GM12891 (cell line): ENCODE measurements at regions not wholly inside any gene's neighbourhood (a gene's known extent, or its start where the extent isn't known, plus 50 kb on each side); places are given as distances from the start of the nearest gene placed in this dataset.

Experiments
- DNase-seq: peaks from one replicate; pipeline ENCODE4 v3.0.0; 2011; ENCODE audit warnings: low spot score; ENCODE audit not compliant: insufficient read length
- FAIRE-seq: peaks from 2 replicates; lab custom pipeline; 2011; peaks lifted over from hg19 to GRCh38; lab: Jason Lieb, UNC
- PAX5 ChIP-seq: IDR thresholded peaks from 2 replicates; pipeline ENCODE4 v1.6.1; 2011; ENCODE audit warnings: low read length, moderate library complexity, mild to moderate bottlenecking; ENCODE audit not compliant: insufficient read depth, severe bottlenecking
- POLR2A ChIP-seq: IDR thresholded peaks from 2 replicates; pipeline ENCODE4 v1.6.1; 2011; ENCODE audit warnings: low read depth, low read length, control low read depth
- POLR2AphosphoS5 ChIP-seq: IDR thresholded peaks from 2 replicates; pipeline ENCODE4 v1.6.1; 2011; ENCODE audit warnings: low read depth, low read length, control low read depth
- POU2F2 ChIP-seq: IDR thresholded peaks from 2 replicates; pipeline ENCODE4 v1.6.1; 2011; ENCODE audit warnings: low read depth, mild to moderate bottlenecking, control low read depth, low read length, moderate library complexity
- SPI1 ChIP-seq: IDR thresholded peaks from 2 replicates; pipeline ENCODE4 v1.6.1; 2011; ENCODE audit warnings: low read depth, low read length, control low read depth
- TAF1 ChIP-seq: IDR thresholded peaks from 2 replicates; pipeline ENCODE4 v1.6.1; 2011; ENCODE audit warnings: low read depth, low read length, control low read depth

GRCh38 chr10:124224331-124225028 lies 131.1 kb upstream of the CHST15 start:
- TF ChIP-seq PAX5, result no peak
- no peak for TF ChIP-seq POLR2A
- TF ChIP-seq POU2F2, result no peak
- TF ChIP-seq POLR2AphosphoS5, result no peak
- FAIRE-seq, result no peak
- no peak for DNase-seq

DNA sequence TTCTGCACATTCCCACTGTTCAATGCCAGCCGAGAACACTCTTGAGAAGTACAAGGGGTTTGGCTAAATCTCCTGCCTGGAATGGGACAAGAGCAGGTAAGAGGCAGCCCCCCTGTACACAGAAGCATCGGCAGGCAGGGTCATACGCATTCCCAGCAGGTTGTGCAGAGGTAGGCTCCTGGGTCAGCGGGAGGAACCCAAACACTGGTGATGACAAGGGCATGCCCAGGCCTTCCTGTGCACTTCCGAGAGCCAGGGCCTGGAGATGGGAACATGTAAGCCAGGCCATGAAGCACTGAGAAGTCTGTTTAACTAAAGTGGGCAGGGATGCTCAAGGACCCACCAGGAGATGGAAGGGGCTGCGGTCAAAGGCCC lies 130.3 kb upstream of the CHST15 start:
- no peak for FAIRE-seq
- no peak for DNase-seq
- TF ChIP-seq POLR2A, result no peak
- TF ChIP-seq TAF1, result no peak
- TF ChIP-seq POU2F2, result no peak
- no peak for TF ChIP-seq POLR2AphosphoS5
- TF ChIP-seq PAX5, result no peak
- TF ChIP-seq SPI1, result no peak

GRCh38 chr10:124222988-124223710 lies 129.8 kb upstream of the CHST15 start:
- no peak for DNase-seq
- no peak for FAIRE-seq
- TF ChIP-seq POU2F2, result no peak
- TF ChIP-seq PAX5, result no peak
- no peak for TF ChIP-seq POLR2A
- TF ChIP-seq POLR2AphosphoS5, result no peak

DNA sequence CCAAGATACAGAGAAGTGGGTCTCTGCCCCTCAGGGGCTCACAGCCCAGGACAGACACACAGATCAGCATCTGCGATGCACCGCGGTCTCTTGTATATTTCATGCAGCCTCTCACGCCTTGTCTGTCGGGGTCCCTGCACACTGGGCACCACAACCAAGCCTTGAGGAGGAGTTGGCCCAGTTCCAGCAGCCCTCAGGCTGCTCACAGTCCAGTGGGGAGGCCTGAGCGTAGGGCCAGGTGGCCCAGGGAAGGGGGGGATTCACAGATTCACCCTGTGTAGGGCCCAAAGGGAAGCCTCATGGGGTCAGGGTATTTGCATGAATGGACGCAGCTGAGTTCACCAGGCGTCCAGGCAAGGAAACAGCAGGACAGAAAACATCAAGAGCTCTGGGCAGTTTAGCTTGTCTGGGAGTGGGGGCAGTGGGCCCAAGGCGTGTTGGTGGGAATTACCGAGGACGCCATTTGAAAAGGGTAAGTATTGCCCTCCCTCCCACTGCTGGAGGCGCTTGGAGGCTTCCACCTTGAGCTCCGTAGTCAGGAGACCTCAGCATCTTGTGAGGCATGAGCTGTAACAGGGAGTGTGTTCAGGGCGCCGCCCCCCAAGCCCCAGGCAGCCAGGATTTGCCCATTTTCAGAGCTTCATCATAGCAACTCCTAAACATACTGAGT lies 129.1 kb upstream of the CHST15 start:
- FAIRE-seq (no peak), DNase-seq (no peak)
- no peak for TF ChIP-seq POLR2A
- no peak for TF ChIP-seq SPI1
- TF ChIP-seq TAF1, result no peak
- no peak for TF ChIP-seq POLR2AphosphoS5
- TF ChIP-seq POU2F2, result no peak
- no peak for TF ChIP-seq PAX5

GRCh38 chr10:124221356-124222317 lies 128.2 kb upstream of the CHST15 start:
- DNase-seq (peak; percentile 53), FAIRE-seq (no peak)
- TF ChIP-seq POLR2AphosphoS5, result no peak
- TF ChIP-seq SPI1, result peak; percentile 34; the same call in 1 of the 2 replicates
- TF ChIP-seq POU2F2, result no peak

DNA sequence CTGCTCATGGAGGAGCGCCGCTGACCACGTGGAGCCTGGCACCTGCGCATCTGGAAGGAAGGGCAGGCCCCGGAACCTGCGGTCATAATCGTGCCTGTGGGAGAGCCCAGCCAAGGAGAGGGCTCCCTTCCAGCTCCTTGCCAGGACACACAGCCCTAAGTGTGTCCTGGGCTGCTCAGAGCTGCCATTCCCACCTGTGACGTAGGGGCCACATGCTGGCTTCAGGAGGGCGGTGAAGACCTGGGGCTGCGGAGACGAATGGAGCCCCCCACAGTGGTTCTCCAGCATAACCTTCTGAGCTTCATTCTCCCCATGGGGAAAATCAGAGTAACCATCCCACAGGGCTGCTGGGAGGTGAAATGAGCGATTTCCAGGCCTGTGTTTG lies 127.6 kb upstream of the CHST15 start:
- no peak for DNase-seq
- no peak for FAIRE-seq
- TF ChIP-seq SPI1, result no peak
- no peak for TF ChIP-seq PAX5
- no peak for TF ChIP-seq POLR2AphosphoS5
- no peak for TF ChIP-seq POLR2A
- TF ChIP-seq POU2F2, result no peak
- no peak for TF ChIP-seq TAF1

- FAIRE-seq, result no peak
- no peak for TF ChIP-seq POU2F2
- TF ChIP-seq POLR2A, result no peak
- TF ChIP-seq POLR2AphosphoS5, result no peak
- TF ChIP-seq SPI1, result no peak
- TF ChIP-seq PAX5, result no peak
- no peak for TF ChIP-seq TAF1
- DNase-seq, result no peak
Measured at GRCh38 chr10:124220547-124220946, 127.1 kb upstream of the CHST15 start.

GRCh38 chr10:124219655-124220054 lies 126.3 kb upstream of the CHST15 start:
- DNase-seq (no peak), FAIRE-seq (no peak)
- TF ChIP-seq PAX5 (no peak), POLR2A (no peak), POU2F2 (no peak), TAF1 (no peak), POLR2AphosphoS5 (no peak), SPI1 (no peak)

- TF ChIP-seq PAX5 (no peak), POLR2AphosphoS5 (no peak), POU2F2 (no peak), SPI1 (no peak), POLR2A (no peak), TAF1 (no peak)
- DNase-seq (no peak), FAIRE-seq (no peak)
Measured at GRCh38 chr10:124219062-124219461, 125.7 kb upstream of the CHST15 start.
